Osteocyte (in vitro differentiated cells): ENCODE measurements at regions not wholly inside any gene's neighbourhood (a gene's known extent, or its start where the extent isn't known, plus 50 kb on each side); places are given as distances from the start of the nearest gene placed in this dataset.

Experiments used
- DNase-seq: peaks from one replicate; pipeline ENCODE4 v3.0.0; 2021; ENCODE audit warnings: mixed read lengths; ENCODE audit not compliant: unreplicated experiment; ENCODE audit errors: extremely low spot score
- H3K27ac Mint-ChIP-seq: one replicate; pipeline ENCODE4 v1.8.0; 2021; ENCODE audit warnings: mild to moderate bottlenecking, mixed read lengths; ENCODE audit not compliant: unreplicated experiment
- H3K27me3 Mint-ChIP-seq: one replicate; pipeline ENCODE4 v1.8.0; 2021; ENCODE audit warnings: mixed read lengths; ENCODE audit not compliant: unreplicated experiment
- H3K36me3 Mint-ChIP-seq: one replicate; pipeline ENCODE4 v1.8.0; 2021; ENCODE audit warnings: mixed read lengths; ENCODE audit not compliant: unreplicated experiment
- H3K4me1 Mint-ChIP-seq: one replicate; pipeline ENCODE4 v1.8.0; 2021; ENCODE audit warnings: mixed read lengths; ENCODE audit not compliant: unreplicated experiment
- H3K4me3 Mint-ChIP-seq: one replicate; pipeline ENCODE4 v1.8.0; 2021; ENCODE audit warnings: mild to moderate bottlenecking, moderate library complexity, mixed read lengths; ENCODE audit not compliant: unreplicated experiment
- H3K9me3 Mint-ChIP-seq: one replicate; pipeline ENCODE4 v1.8.0; 2021; ENCODE audit warnings: mixed read lengths; ENCODE audit not compliant: unreplicated experiment
- TF ChIP-seq, protein P1 (sequence below): fragments of 200-600 bp; sonication (generic); IDR thresholded peaks from 2 replicates; pipeline ENCODE4 v1.5.0; 2021; ENCODE audit warnings: antibody characterized with exemption, mild to moderate bottlenecking, moderate library complexity

DNA sequence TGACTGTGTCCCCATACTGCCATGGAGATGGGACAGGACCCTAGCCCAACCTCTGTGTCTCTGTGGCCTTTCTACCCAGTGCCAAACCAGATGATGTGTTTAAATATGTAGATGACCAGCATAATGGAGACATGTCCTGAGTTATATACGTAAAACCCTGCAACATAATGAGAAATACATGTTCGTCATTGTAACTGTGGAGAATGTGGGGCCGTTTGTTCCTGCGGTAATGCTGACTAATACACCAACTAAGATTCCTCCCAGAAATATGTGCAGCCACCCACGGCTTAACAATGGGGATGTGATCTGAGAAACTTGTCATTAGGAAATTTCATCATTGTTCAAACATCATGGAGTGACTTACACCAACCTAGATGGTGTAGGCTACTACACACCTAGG is 71.7 kb upstream of the SIM2 start:
- H3K27ac Mint-ChIP-seq = no peak overlapping the region

DNA sequence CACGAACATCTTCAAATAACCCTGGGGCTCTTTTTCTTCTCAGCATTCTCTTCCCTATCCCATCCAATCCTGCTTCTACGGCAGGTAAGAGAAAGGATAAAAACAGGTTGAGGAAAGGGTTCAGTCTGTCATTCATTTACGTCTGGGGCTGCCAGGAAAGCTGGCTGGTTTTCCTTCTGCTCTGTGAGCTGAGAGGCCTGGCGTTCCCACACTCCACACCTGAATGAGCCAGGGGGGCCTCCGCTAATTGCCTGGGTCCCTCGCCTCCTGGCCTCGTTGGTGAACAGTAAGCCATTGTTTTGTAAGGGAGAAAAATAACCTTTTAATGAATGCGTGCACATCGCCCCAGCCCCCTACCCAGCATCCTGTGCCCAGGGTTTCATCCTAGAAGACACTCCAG is 70.8 kb upstream of the SIM2 start:
- TF ChIP-seq, protein P1, sequence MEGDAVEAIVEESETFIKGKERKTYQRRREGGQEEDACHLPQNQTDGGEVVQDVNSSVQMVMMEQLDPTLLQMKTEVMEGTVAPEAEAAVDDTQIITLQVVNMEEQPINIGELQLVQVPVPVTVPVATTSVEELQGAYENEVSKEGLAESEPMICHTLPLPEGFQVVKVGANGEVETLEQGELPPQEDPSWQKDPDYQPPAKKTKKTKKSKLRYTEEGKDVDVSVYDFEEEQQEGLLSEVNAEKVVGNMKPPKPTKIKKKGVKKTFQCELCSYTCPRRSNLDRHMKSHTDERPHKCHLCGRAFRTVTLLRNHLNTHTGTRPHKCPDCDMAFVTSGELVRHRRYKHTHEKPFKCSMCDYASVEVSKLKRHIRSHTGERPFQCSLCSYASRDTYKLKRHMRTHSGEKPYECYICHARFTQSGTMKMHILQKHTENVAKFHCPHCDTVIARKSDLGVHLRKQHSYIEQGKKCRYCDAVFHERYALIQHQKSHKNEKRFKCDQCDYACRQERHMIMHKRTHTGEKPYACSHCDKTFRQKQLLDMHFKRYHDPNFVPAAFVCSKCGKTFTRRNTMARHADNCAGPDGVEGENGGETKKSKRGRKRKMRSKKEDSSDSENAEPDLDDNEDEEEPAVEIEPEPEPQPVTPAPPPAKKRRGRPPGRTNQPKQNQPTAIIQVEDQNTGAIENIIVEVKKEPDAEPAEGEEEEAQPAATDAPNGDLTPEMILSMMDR = no peak
- no peak overlapping the region for H3K4me3 Mint-ChIP-seq
- H3K4me1 Mint-ChIP-seq = no peaks in the 10 kb centered on the region
- peaks cover 35% of the 10 kb centered on the region for H3K27me3 Mint-ChIP-seq
- H3K27ac Mint-ChIP-seq = no peak overlapping the region
- no peaks in the 10 kb centered on the region for H3K36me3 Mint-ChIP-seq
- H3K9me3 Mint-ChIP-seq = no peaks in the 10 kb centered on the region
- DNase-seq = no peak

More for the DNA sequence above, 71.7 kb upstream of the SIM2 start:
- TF ChIP-seq, protein P1 = no peak
- Mint-ChIP-seq H3K4me3 (no peak overlapping the region), H3K4me1 (no peaks in the 10 kb centered on the region), H3K9me3 (no peaks in the 10 kb centered on the region), H3K36me3 (no peaks in the 10 kb centered on the region), H3K27me3 (peaks cover 26% of the 10 kb centered on the region)
- DNase-seq = no peak

DNA sequence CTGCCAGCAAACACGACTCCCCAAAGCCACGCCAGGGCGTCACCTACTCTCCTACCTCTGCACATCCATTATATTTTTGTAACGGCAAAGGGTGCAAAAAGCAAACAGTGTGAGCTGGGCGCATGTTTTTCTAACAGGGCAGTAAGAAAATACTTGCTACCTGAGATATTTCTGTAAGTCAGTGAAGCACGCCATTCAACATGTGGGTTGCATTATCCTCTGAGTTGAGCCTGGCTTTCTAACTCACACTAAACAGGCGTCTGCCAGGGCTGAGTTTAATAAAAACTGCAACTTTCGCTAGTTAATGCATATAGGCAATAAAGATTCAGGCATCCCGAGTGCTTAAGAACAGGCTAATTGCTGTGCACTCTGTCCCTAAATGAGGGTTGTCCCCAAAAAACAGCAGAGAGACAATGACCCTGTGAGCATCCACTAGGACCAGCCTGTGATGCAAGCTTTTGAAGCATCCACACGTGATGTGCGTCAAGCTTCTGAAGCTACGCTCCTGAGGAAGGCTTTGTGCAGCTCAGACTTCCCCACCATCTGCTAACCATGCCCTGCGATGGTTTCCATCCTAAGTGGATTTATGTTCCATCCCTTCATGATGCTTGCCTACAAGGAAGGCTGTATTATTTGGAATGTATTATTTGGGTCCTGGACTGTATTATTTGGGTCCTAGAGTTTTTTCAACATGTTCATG is 70.0 kb upstream of the SIM2 start:
- Mint-ChIP-seq H3K4me3 (no peak overlapping the region), H3K27ac (no peak overlapping the region), H3K4me1 (no peaks in the 10 kb centered on the region), H3K27me3 (peaks cover 38% of the 10 kb centered on the region), H3K9me3 (no peaks in the 10 kb centered on the region), H3K36me3 (no peaks in the 10 kb centered on the region)
- no peak for DNase-seq
- TF ChIP-seq, protein P1 = no peak

DNA sequence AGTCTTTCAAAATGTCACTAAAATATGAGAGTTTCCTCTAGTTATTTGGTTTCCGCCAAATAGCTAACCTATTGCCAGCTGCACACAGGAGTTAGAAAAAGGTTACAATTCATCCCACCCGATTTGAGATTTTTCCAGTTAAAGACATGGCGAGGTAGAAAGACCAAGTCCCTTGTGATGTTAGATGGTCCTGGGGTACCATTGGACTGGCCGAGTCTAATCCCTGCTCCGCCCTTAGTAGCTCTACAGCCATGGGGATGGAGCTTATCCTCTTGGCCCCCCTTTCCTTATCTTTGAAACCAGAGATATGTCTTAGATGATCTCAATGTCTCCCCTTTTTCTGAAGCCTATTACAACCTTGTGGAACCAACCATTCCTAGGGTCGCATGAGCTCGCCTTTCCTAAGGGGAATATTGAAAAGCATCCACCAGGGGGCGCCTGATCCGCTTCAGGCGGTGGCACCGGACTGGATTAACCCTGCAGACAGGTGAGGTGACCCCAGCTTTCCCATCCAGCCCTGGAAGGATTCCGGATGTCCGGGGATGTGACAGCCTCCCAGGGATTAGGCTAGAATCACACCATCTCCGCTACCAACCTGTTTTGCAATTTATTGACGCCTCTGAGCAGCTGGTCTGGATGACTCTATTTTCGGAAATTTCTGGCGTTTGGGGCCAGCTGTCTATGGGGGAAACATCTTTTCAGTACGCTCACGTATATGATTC is 68.3 kb upstream of the SIM2 start:
- DNase-seq = no peak
- no peak overlapping the region for H3K27ac Mint-ChIP-seq

DNA sequence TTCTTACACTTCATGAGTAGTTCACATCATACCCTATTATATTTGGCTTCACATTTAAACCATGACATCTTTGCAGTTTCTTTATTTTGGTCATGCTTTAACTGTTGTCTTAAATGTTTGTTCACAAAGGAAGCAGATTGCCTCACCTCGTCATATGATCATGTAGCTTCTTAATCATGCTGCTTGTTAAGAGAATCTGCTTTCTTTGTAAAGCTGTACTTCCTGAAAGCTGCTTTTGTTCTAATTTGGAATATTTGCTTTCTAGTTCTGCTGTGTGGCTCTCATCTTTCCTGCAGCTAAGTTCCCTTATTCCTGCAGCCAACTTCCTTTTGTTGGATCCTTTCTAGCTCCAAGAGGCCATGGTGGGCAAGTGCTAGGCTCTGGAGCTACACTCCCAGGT is 62.9 kb upstream of the SIM2 start:
- Mint-ChIP-seq H3K27me3 (peaks cover 43% of the 10 kb centered on the region), H3K4me1 (peaks cover 9% of the 10 kb centered on the region), H3K9me3 (peaks cover 15% of the 10 kb centered on the region), H3K27ac (no peak overlapping the region), H3K4me3 (no peak overlapping the region), H3K36me3 (peaks cover 2% of the 10 kb centered on the region)
- no peak for DNase-seq
- TF ChIP-seq, protein P1 = no peak

More for the DNA sequence above, 68.3 kb upstream of the SIM2 start:
- no peak overlapping the region for H3K4me3 Mint-ChIP-seq
- no peaks in the 10 kb centered on the region for H3K9me3 Mint-ChIP-seq
- TF ChIP-seq, protein P1 = peak; percentile 73
- no peaks in the 10 kb centered on the region for H3K4me1 Mint-ChIP-seq
- no peaks in the 10 kb centered on the region for H3K36me3 Mint-ChIP-seq
- peaks cover 41% of the 10 kb centered on the region for H3K27me3 Mint-ChIP-seq
